ENCODE measurements at regions not wholly inside any gene's neighbourhood (a gene's known extent, or its start where the extent isn't known, plus 50 kb on each side); places are given as distances from the start of the nearest gene placed in this dataset.

GRCh38 chr11:95717314-95717713 lies 72.3 kb downstream of the FAM76B start:
- Histone ChIP-seq H3K27me3 (ENCODE audit: control insufficient read depth, insufficient read depth, low read length) (no peaks in the 10 kb centered on the region), H3K9me3 (ENCODE audit: control insufficient read depth in 2 of 3, insufficient read depth in 1 of 3, low read length in 3 of 3) (no peaks in the 10 kb centered on the region), H3K36me3 (ENCODE audit: control insufficient read depth in 2 of 3, insufficient read depth in 3 of 3, low read length in 3 of 3) (no peaks in the 10 kb centered on the region), H3K27ac (ENCODE audit: low read depth in 2 of 2, low read length in 2 of 2) (no peak overlapping the region), H3K4me1 (ENCODE audit: control insufficient read depth in 2 of 3, insufficient read depth in 2 of 3, low read depth in 1 of 3, low read length in 3 of 3) (no peaks in the 10 kb centered on the region), H3K9ac (ENCODE audit: low read length in 3 of 3) (no peak overlapping the region), H3K4me3 (ENCODE audit: low read length in 3 of 3) (no peak overlapping the region)
- FAIRE-seq (no peak), DNase-seq (no peak)
- TF ChIP-seq CTCF (IDR thresholded peaks at IDR 0.05; ENCODE audit: borderline replicate concordance, extremely low read depth, insufficient read depth): no peak
- intact Hi-C loops (cut with DNase I): no loop called here

GRCh38 chr11:95716266-95716665 lies 73.3 kb downstream of the FAM76B start:
- no peak overlapping the region for H3K27ac ChIP-seq (ENCODE audit: low read depth in 2 of 2, low read length in 2 of 2)
- DNase-seq: no peak
- H3K27me3 ChIP-seq (ENCODE audit: control insufficient read depth, insufficient read depth, low read length): no peaks in the 10 kb centered on the region
- no peaks in the 10 kb centered on the region for H3K4me1 ChIP-seq (ENCODE audit: control insufficient read depth in 2 of 3, insufficient read depth in 2 of 3, low read depth in 1 of 3, low read length in 3 of 3)
- H3K4me3 ChIP-seq (ENCODE audit: low read length in 3 of 3): no peak overlapping the region
- TF ChIP-seq CTCF (IDR thresholded peaks at IDR 0.05; ENCODE audit: borderline replicate concordance, extremely low read depth, insufficient read depth): no peak
- intact Hi-C loops (cut with DNase I): no loop called here
- H3K9ac ChIP-seq (ENCODE audit: low read length in 3 of 3): no peak overlapping the region
- H3K9me3 ChIP-seq (ENCODE audit: control insufficient read depth in 2 of 3, insufficient read depth in 1 of 3, low read length in 3 of 3): no peaks in the 10 kb centered on the region
- no peaks in the 10 kb centered on the region for H3K36me3 ChIP-seq (ENCODE audit: control insufficient read depth in 2 of 3, insufficient read depth in 3 of 3, low read length in 3 of 3)
- no peak for FAIRE-seq

DNA sequence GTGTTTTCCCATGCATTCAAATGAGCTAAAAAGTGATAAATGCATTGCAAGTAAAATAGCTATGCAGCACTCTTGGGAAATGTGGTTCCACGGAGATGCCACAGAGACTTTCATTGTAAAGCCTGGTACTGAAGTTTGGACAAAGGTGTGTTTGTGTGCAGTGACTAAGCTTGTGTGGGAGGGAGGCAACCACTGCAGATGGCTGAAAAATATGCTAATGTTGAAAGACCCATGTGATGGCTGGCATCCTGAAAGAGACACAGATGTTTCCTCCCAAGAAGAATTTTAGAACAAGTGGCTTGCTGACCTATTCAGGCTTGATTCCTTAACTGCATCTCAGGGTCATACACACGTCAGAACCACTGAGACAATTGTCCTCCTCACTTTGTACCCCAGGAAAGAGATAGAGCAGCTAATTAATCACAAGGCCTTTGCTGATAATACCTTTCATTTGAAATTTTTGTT lies 73.8 kb downstream of the FAM76B start:
- no peak overlapping the region for H3K27ac ChIP-seq (ENCODE audit: low read depth in 2 of 2, low read length in 2 of 2)

More for the DNA sequence above, 73.8 kb downstream of the FAM76B start:
- H3K9ac ChIP-seq (ENCODE audit: low read length in 3 of 3): no peak overlapping the region
- FAIRE-seq: no peak
- H3K4me1 ChIP-seq (ENCODE audit: control insufficient read depth in 2 of 3, insufficient read depth in 2 of 3, low read depth in 1 of 3, low read length in 3 of 3): no peaks in the 10 kb centered on the region
- no peaks in the 10 kb centered on the region for H3K27me3 ChIP-seq (ENCODE audit: control insufficient read depth, insufficient read depth, low read length)
- H3K36me3 ChIP-seq (ENCODE audit: control insufficient read depth in 2 of 3, insufficient read depth in 3 of 3, low read length in 3 of 3): no peaks in the 10 kb centered on the region
- intact Hi-C loops (cut with DNase I): no loop called here
- no peak overlapping the region for H3K4me3 ChIP-seq (ENCODE audit: low read length in 3 of 3)
- H3K9me3 ChIP-seq (ENCODE audit: control insufficient read depth in 2 of 3, insufficient read depth in 1 of 3, low read length in 3 of 3): no peaks in the 10 kb centered on the region
- no peak for TF ChIP-seq CTCF (IDR thresholded peaks at IDR 0.05; ENCODE audit: borderline replicate concordance, extremely low read depth, insufficient read depth)
- DNase-seq: peak in 1 of 5 donors; percentile 47
